ENCODE measurements at regions not wholly inside any gene's neighbourhood (a gene's known extent, or its start where the extent isn't known, plus 50 kb on each side); places are given as distances from the start of the nearest gene placed in this dataset.
"Not testable (repeated sequence)": the region's sequence is repeated elsewhere in the genome, so short reads cannot be mapped to it uniquely, and the experiment has no call there.

DNA sequence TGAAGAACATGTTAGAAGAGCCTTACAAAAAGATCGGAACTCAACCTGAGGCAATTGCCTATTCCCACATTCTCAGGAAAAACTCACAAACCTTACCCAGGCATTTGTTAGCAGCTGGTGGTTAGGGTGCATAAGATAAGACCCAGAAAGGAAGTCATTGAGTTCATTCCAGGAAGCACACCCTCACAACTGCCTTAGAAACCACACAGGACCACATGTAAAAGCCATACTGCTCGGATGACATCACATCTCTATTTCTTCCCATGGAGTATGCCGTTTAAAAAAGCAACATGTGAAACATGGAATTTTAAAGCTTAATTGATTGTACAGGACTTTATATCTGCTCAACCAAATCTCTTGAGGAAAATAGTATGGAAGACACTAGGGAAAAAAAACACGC, 411.2 kb downstream of the DAD1 start:
- H3K4me3 ChIP-seq, result no peak overlapping the region
- TF ChIP-seq, protein P1, sequence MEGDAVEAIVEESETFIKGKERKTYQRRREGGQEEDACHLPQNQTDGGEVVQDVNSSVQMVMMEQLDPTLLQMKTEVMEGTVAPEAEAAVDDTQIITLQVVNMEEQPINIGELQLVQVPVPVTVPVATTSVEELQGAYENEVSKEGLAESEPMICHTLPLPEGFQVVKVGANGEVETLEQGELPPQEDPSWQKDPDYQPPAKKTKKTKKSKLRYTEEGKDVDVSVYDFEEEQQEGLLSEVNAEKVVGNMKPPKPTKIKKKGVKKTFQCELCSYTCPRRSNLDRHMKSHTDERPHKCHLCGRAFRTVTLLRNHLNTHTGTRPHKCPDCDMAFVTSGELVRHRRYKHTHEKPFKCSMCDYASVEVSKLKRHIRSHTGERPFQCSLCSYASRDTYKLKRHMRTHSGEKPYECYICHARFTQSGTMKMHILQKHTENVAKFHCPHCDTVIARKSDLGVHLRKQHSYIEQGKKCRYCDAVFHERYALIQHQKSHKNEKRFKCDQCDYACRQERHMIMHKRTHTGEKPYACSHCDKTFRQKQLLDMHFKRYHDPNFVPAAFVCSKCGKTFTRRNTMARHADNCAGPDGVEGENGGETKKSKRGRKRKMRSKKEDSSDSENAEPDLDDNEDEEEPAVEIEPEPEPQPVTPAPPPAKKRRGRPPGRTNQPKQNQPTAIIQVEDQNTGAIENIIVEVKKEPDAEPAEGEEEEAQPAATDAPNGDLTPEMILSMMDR (IDR thresholded peaks at IDR 0.05), result no peak
- no peak for TF ChIP-seq EP300 (IDR thresholded peaks at IDR 0.05)
- TF ChIP-seq POLR2AphosphoS5 (IDR thresholded peaks at IDR 0.05), result no peak
- no peak for TF ChIP-seq POLR2A (IDR thresholded peaks at IDR 0.05)
- H3K27ac ChIP-seq, result no peak overlapping the region
- intact Hi-C loops (cut with DNase I; ENCODE audit: low total_unique reads), result no loop called here
- no peak for DNase-seq
- WGBS, 5 donors, result 68 to 80% (median 76%) methylated on average over 4 of the region's 4 CpGs
- no peaks in the 10 kb centered on the region for H3K36me3 ChIP-seq
- H3K4me1 ChIP-seq, result no peaks in the 10 kb centered on the region
- H3K27me3 ChIP-seq, result no peaks in the 10 kb centered on the region
- H3K9me3 ChIP-seq, result no peaks in the 10 kb centered on the region

DNA sequence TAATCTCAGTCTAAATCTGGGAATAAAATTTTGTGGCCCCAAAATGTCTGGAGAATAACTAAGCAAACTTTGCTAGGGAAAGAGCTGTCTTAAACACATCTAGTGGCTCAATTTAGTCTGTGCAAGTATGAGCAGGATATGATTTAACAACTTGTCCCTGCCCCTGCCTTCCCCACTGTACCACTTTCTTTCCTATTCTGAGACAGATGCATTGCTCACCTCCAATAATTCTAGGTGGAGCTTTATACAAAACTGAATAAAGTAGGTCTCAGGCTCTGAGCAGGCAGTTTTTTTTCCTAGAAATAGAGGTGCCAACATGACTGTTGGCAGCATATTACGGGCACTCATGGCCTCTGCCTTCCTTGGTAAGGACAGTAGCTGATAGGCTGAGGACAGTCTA, 412.1 kb downstream of the DAD1 start:
- intact Hi-C loops (cut with DNase I; ENCODE audit: low total_unique reads), result no loop called here
- no peak overlapping the region for H3K4me3 ChIP-seq
- 81 to 90% (median 82%) methylated on average over 1 of the region's 1 CpG for WGBS, 5 donors
- no peaks in the 10 kb centered on the region for H3K9me3 ChIP-seq
- no peak overlapping the region for H3K27ac ChIP-seq
- DNase-seq, result no peak
- no peaks in the 10 kb centered on the region for H3K27me3 ChIP-seq
- H3K4me1 ChIP-seq, result peaks cover 0 to 7% (median under 1%) of the 10 kb centered on the region in 4 donors
- no peaks in the 10 kb centered on the region for H3K36me3 ChIP-seq
- TF ChIP-seq POLR2AphosphoS5 (IDR thresholded peaks at IDR 0.05) (no peak), EP300 (IDR thresholded peaks at IDR 0.05) (no peak), POLR2A (IDR thresholded peaks at IDR 0.05) (no peak)
- TF ChIP-seq, protein P1 (IDR thresholded peaks at IDR 0.05), result no peak

DNA sequence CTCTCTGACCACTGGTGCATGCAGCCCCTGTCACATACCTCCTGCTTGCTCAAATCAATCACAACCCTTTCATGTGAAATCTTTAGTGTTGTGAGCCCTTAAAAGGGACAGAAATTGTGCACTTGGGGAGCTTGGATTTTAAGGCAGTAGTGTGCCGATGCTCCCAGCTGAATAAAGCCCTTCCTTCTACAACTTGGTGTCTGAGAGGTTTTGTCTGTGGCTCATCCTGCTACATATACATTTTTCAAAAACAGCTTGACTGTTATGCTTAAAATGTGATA, 413.8 kb downstream of the DAD1 start:
- H3K4me3 ChIP-seq; intact Hi-C loops (cut with DNase I; ENCODE audit: low total_unique reads); H3K9me3 ChIP-seq; H3K36me3 ChIP-seq; H3K27me3 ChIP-seq; DNase-seq; H3K27ac ChIP-seq: not testable (repeated sequence)
- WGBS, 5 donors, result 82 to 100% (median 84%) methylated on average over 1 of the region's 1 CpG
- H3K4me1 ChIP-seq, result peaks cover 0 to 11% (median 2%) of the 10 kb centered on the region in 4 donors

DNA sequence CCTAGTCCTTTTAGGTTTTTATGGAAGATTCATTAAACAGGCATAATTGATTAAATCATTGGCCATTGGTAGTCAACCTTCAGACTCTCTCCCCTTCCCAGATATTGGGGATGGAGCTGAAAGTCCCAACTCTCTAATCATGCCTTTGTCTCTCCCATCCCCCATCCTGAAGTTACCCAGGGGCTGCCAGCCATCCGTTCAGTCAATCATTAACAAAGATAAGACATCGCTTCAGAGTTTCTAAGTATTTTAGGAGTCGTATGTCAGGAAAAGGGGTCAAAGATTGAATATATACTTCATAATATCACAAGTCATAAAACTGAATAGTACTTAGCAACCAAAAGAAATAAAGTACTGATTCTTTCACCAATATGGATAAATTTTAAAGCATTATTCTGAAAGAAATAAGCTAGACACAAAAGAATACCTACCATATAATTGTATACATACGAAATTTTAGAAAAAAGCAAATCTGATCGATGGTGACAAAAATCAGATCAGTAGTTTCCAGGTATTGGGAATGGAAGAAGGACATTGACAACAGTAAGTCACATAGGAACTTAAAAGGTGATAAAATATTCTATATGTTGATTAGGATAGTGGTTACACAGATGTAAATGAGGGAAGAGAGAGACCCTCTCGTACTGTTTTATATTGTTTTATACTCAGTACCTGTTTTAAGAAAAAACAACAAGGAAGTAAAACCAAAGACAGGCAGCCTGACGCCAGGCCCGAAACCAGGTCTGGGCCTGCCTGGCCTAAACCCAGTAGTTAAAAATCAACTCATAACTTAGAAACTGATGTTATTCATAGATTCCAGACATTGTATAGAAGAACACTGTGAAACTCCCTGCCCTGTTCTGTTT, 414.4 kb downstream of the DAD1 start:
- Histone ChIP-seq H3K4me1 (peaks cover 0 to 11% (median 2%) of the 10 kb centered on the region in 4 donors), H3K4me3 (no peak overlapping the region), H3K27ac (no peak overlapping the region), H3K9me3 (no peaks in the 10 kb centered on the region), H3K36me3 (no peaks in the 10 kb centered on the region), H3K27me3 (no peaks in the 10 kb centered on the region)
- WGBS, 5 donors, result 44 to 67% (median 57%) methylated on average over 8 of the region's 8 CpGs
- intact Hi-C loops (cut with DNase I; ENCODE audit: low total_unique reads), result no loop called here
- no peak for TF ChIP-seq EP300 (IDR thresholded peaks at IDR 0.05)
- TF ChIP-seq, protein P1 (IDR thresholded peaks at IDR 0.05), result no peak
- TF ChIP-seq POLR2AphosphoS5 (IDR thresholded peaks at IDR 0.05), result no peak
- TF ChIP-seq POLR2A (IDR thresholded peaks at IDR 0.05), result no peak
- DNase-seq, result no peak
